Suprapubic skin (tissue), 3 donors: ENCODE measurements at regions not wholly inside any gene's neighbourhood (a gene's known extent, or its start where the extent isn't known, plus 50 kb on each side); places are given as distances from the start of the nearest gene placed in this dataset.

Experiments
- CTCF ChIP-seq, 2 donors: fragments of 200-600 bp in 1 of 2; fragments of 450-650 bp in 1 of 2; sonication (generic) in 1 of 2; IDR thresholded peaks; one replicate each; pipeline ENCODE4 v1.5.1; 2016 to 2019; ENCODE audit warnings: antibody characterized with exemption in 2 of 2, mild to moderate bottlenecking in 1 of 2, moderate library complexity in 1 of 2
- POLR2A ChIP-seq, 2 donors: fragments of 450-650 bp; IDR thresholded peaks; one replicate each; pipeline ENCODE4 v1.6.1; 2017; ENCODE audit warnings: antibody characterized with exemption in 2 of 2, mild to moderate bottlenecking in 2 of 2, moderate library complexity in 2 of 2

- no peak for TF ChIP-seq POLR2A (IDR thresholded peaks at IDR 0.05)
- TF ChIP-seq CTCF (IDR thresholded peaks at IDR 0.05) = no peak
Measured at GRCh38 chr2:42977270-42978174, 185.1 kb upstream of the HAAO start.
